ACC112 (cell line): ENCODE measurements at regions not wholly inside any gene's neighbourhood (a gene's known extent, or its start where the extent isn't known, plus 50 kb on each side); places are given as distances from the start of the nearest gene placed in this dataset.
"Not testable (repeated sequence)": the region's sequence is repeated elsewhere in the genome, so short reads cannot be mapped to it uniquely, and the experiment has no call there.

ENCODE experiments used
- H2AFZ ChIP-seq: fragments of 200-600 bp; sonication (generic); one replicate; pipeline ENCODE4 v1.6.0; 2017; ENCODE audit warnings: antibody characterized with exemption, low read length; ENCODE audit not compliant: unreplicated experiment
- H3K27ac ChIP-seq: fragments of 200-600 bp; sonication (generic); 2 replicates; pipeline ENCODE4 v1.5.1; 2014; ENCODE audit warnings: low read depth, mild to moderate bottlenecking, antibody characterized with exemption, low read length, moderate library complexity
- H3K27me3 ChIP-seq: fragments of 200-600 bp; sonication (generic); 2 replicates; pipeline ENCODE4 v1.6.1; 2014; ENCODE audit warnings: mild to moderate bottlenecking, antibody characterized with exemption, low read length, moderate library complexity, mixed read lengths; ENCODE audit not compliant: insufficient read depth
- H3K36me3 ChIP-seq: fragments of 200-600 bp; sonication (generic); 2 replicates; pipeline ENCODE4 v1.6.1; 2016; ENCODE audit warnings: mild to moderate bottlenecking, antibody characterized with exemption, low read length, moderate library complexity, mixed read lengths; ENCODE audit not compliant: insufficient read depth
- H3K4me1 ChIP-seq: fragments of 200-600 bp; sonication (generic); one replicate; pipeline ENCODE4 v1.6.1; 2016; ENCODE audit warnings: low read length, mixed read lengths; ENCODE audit not compliant: insufficient read depth, unreplicated experiment, control insufficient read depth
- H3K4me3 ChIP-seq: fragments of 200-600 bp; sonication (generic); 2 replicates; pipeline ENCODE4 v1.5.1; 2014; ENCODE audit warnings: mild to moderate bottlenecking, low read depth, low read length
- H3K79me2 ChIP-seq: fragments of 200-600 bp; sonication (generic); one replicate; pipeline ENCODE4 v1.6.0; 2016; ENCODE audit warnings: low read length; ENCODE audit not compliant: control insufficient read depth, unreplicated experiment, insufficient read depth

DNA sequence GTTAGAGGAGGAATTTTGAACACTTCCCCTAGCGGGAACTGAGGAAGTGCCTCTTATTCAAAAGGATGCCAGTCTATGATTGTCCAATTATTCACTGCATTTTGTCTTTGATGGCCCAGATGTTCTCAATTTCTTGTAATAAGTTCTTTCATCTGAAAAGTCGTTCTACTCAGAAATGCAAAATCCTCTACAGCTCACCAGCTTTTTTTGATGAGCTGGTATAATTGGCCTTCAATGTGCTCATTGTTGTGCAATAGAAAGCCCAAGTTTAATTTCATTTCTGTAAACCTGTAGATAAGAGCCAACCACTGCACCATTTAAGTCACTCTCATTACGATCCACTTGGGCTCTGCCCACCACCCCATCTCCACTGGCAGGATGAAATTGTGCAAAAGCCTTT lies 978.7 kb upstream of the AUTS2 start:
- Histone ChIP-seq H3K36me3 (no peaks in the 10 kb centered on the region), H3K79me2 (no peaks in the 10 kb centered on the region), H3K27ac (no peak overlapping the region), H3K4me1 (no peaks in the 10 kb centered on the region), H2AFZ (no peak overlapping the region), H3K27me3 (no peaks in the 10 kb centered on the region), H3K4me3 (no peak overlapping the region)

DNA sequence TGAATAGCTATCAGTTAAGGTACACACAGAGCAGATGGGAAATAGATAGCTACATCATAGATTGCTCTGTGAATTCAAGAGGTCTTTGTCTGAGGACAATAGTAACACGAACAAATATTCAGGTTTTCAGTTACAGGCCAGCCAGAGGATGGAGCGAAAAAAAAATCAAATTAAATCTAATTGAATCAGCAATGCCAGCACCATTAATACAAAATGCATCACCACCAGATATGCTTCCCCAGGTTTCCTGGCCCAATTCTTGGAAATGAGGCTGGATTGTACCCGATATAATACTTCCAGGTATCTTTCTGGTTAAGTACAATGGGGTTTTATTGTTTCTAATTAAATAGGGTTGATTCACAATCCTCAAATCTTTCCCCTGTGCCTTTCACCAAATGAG lies 975.8 kb upstream of the AUTS2 start:
- Histone ChIP-seq H3K27me3 (no peaks in the 10 kb centered on the region), H3K79me2 (no peaks in the 10 kb centered on the region), H3K4me3 (no peak overlapping the region), H2AFZ (no peak overlapping the region), H3K27ac (no peak overlapping the region), H3K36me3 (no peaks in the 10 kb centered on the region), H3K4me1 (no peaks in the 10 kb centered on the region)

DNA sequence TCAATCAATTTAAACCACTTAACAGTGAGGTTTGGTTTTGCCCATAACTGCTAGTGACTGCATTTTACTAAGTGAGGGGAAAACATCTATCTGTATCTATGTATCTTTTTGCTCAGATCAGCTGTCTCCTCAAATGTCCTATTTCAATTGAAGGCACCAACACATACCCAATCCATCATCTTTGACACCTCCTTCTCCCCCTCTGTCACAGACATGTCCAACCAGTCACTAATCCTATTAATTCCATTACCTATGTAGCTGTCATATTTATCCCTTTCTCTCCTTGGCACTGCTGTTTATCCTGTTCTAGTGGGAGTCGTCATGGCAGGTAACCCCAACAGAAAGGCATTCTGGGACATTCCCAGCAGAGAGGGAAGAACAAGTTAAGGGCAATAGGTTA lies 975.2 kb upstream of the AUTS2 start:
- H3K4me1 ChIP-seq = no peaks in the 10 kb centered on the region
- H3K79me2 ChIP-seq = no peaks in the 10 kb centered on the region
- H2AFZ ChIP-seq = no peak overlapping the region
- no peak overlapping the region for H3K4me3 ChIP-seq
- H3K27me3 ChIP-seq = no peaks in the 10 kb centered on the region
- H3K36me3 ChIP-seq = no peaks in the 10 kb centered on the region
- H3K27ac ChIP-seq = no peak overlapping the region

DNA sequence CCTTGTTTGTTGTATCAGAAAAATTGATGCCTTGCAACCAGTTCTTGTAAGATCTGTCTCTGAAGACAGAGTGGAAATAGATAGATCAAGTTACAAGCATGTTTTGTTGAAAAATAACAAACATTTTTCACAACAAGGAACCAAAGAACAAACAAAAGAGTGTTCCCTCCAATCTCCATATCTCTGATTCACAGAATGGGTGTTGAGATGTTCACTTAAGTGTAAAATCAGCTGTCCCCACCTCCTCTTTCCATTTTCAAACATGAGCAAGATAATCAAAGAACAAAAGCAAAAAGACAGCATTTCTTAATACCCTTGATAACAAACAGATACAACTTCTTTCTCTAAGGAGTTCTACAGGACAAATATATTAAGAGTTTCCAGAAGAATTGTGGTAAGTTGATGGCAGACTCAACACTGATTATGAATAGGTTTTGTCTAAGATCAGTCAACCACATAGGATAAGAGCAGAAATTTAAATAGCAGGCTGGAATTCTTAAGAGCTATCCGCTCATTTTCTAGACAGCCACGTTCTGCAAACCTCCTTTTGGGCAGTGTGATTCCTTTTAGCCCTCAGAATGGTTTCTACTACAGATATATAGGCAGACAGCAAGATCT lies 970.9 kb upstream of the AUTS2 start:
- Histone ChIP-seq H3K36me3 (no peaks in the 10 kb centered on the region), H2AFZ (no peak overlapping the region), H3K4me3 (no peak overlapping the region), H3K79me2 (no peaks in the 10 kb centered on the region), H3K4me1 (no peaks in the 10 kb centered on the region), H3K27ac (no peak overlapping the region), H3K27me3 (no peaks in the 10 kb centered on the region)

DNA sequence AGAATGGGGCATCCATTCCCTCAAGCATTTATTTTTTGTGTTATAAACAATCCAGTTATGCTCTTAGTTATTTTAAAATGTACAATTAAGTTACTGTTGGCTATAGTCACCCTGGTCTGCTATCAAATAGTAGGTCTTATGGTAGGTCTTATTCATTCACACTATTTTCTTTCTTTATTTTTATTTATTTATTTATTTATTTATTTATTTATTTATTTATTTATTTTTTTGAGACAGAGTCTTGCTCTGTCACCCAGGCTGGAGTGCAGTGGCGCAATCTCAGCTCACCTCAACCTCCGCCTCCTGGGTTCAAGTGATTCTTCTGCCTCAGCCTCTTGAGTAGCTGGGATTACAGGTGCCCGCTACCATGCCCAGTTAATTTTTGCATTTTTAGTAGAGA lies 967.4 kb upstream of the AUTS2 start:
- H3K79me2 ChIP-seq, H3K36me3 ChIP-seq, H3K27ac ChIP-seq, H3K27me3 ChIP-seq, H3K4me3 ChIP-seq, H2AFZ ChIP-seq, H3K4me1 ChIP-seq: not testable (repeated sequence)

DNA sequence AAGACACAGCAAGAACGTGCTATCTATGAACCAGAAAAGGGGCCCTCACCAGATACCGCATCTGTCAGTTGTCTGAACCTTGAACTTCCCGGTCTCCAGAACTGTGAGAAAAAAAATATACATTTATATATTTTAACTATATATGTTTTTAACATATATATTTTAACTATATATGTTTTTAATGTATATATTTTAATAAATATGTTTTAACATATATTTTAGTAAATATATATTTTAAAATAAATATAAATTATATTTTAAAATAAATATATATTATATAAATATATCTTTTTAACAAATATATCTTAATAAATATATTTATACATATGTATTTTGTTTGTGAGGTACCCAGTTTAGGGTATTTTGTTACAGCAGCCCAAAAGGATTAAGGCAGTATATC lies 958.2 kb upstream of the AUTS2 start:
- Histone ChIP-seq H3K27ac (no peak overlapping the region), H2AFZ (no peak overlapping the region), H3K4me1 (no peaks in the 10 kb centered on the region), H3K79me2 (no peaks in the 10 kb centered on the region), H3K4me3 (no peak overlapping the region), H3K36me3 (no peaks in the 10 kb centered on the region), H3K27me3 (no peaks in the 10 kb centered on the region)

DNA sequence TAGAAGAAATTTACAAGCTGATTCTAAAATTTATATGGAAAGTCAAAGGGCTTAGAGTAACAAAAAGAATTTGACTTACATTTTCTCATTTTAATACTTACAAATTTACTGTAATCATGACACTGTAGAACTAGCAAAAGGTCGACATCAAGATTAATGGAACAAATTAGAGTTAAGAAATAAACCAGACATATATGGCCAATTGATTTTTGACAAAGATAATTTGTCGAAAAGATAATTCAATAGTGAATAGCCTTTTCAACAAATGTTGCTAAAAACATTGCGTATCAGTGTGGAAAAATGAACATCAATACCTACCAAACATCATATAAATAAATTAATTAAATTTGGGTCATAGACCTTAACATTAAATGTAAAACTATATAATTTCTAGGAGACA lies 955.5 kb upstream of the AUTS2 start:
- H3K36me3 ChIP-seq = no peaks in the 10 kb centered on the region
- H2AFZ ChIP-seq = no peak overlapping the region
- no peak overlapping the region for H3K27ac ChIP-seq
- no peaks in the 10 kb centered on the region for H3K4me1 ChIP-seq
- H3K79me2 ChIP-seq = no peaks in the 10 kb centered on the region
- no peaks in the 10 kb centered on the region for H3K27me3 ChIP-seq
- H3K4me3 ChIP-seq = no peak overlapping the region

DNA sequence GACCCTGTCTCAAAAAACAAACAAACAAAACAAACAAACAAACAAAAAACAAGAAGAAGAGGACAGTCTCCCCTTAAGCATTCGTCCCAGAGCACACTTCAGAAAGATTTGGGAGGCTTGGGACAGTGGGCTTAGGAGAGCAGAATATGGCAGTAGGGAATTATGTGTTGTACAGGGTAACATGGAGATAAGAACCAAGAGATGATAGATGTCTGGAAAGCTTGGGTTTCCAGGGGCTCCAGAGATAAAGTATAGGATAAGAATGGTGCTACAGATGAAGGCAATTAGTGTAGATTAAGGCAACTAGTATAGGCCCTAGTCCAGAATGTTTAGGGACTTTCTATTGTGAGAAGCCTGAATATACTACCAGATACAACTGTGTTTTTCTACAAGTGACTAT lies 934.9 kb upstream of the AUTS2 start:
- H3K36me3 ChIP-seq = no peaks in the 10 kb centered on the region

DNA sequence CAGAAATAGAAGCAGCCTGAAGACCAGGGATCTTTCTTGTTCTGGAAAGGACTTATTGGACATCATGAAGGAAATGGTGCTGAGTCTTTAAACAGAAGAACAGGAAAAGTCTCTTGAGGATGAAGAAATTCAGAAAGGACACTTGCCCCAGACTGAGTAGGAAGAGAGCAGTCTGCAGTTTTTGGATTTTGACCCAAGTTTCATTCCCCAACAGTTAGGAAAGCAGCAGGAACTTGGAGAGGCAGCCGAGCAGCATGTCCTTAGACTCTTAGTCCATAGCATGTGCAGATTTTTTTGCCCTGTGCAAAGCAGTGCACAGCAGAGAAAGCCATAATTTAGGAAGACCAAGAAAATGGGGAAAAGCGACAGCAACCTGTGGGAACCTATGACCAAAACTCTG lies 927.2 kb upstream of the AUTS2 start:
- Histone ChIP-seq H3K4me3 (no peak overlapping the region), H3K4me1 (no peaks in the 10 kb centered on the region), H2AFZ (no peak overlapping the region), H3K27ac (no peak overlapping the region), H3K79me2 (no peaks in the 10 kb centered on the region), H3K27me3 (no peaks in the 10 kb centered on the region), H3K36me3 (no peaks in the 10 kb centered on the region)

More for the DNA sequence above, 934.9 kb upstream of the AUTS2 start:
- Histone ChIP-seq H3K79me2 (no peaks in the 10 kb centered on the region), H3K27me3 (no peaks in the 10 kb centered on the region), H2AFZ (no peak overlapping the region), H3K4me1 (no peaks in the 10 kb centered on the region), H3K27ac (no peak overlapping the region), H3K4me3 (no peak overlapping the region)

DNA sequence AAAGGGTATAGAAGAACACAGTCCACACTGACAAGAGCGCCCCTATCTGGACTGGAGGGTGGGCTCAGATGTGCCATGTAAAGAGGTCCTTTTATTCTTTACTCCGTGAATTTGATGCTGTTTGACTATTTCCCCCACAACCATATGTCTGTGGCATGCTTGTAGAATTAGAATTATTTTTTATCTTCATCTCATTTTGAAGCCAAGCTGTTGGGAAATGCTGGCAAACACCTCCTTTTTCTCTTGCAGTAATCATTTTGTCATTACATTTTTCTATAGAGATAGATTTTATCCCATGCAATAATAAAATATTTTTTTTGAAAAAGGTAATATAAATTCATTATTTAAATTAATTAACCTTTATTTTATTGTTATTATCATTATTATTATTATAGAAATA lies 926.6 kb upstream of the AUTS2 start:
- no peaks in the 10 kb centered on the region for H3K27me3 ChIP-seq
- no peak overlapping the region for H2AFZ ChIP-seq
- no peaks in the 10 kb centered on the region for H3K36me3 ChIP-seq
- H3K4me3 ChIP-seq = no peak overlapping the region
- H3K4me1 ChIP-seq = no peaks in the 10 kb centered on the region
- no peak overlapping the region for H3K27ac ChIP-seq
- no peaks in the 10 kb centered on the region for H3K79me2 ChIP-seq

DNA sequence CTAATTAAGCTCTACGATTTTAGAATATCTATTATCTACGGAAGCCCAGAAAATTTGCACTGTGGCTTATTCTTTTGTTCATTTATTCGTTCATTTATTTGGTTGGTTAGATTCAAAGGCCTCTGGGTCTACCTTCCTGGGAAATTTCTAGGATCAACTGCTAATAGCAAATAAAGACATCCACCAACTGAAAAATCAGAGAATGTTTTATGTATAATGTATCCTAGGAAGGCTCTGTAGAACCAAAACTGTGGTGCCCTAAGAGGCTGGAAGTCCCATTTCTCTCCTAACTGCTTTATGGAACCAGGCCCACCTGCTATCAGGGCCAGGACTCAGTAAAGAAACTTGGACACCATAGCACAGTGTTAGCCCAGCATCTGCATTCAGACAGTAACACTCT lies 923.4 kb upstream of the AUTS2 start:
- no peaks in the 10 kb centered on the region for H3K79me2 ChIP-seq
- no peaks in the 10 kb centered on the region for H3K27me3 ChIP-seq
- H3K4me3 ChIP-seq = no peak overlapping the region
- H2AFZ ChIP-seq = no peak overlapping the region
- H3K4me1 ChIP-seq = no peaks in the 10 kb centered on the region
- no peaks in the 10 kb centered on the region for H3K36me3 ChIP-seq
- H3K27ac ChIP-seq = no peak overlapping the region
